IMR-90 (cell line): ENCODE measurements at regions not wholly inside any gene's neighbourhood (a gene's known extent, or its start where the extent isn't known, plus 50 kb on each side); places are given as distances from the start of the nearest gene placed in this dataset.

Experiments
- ATAC-seq: fragments of 200-7000 bp; cut with Tn5 transposase; 2 replicates; pipeline ENCODE4 v1.9.1; 2020; ENCODE audit warnings: low read depth, mild to moderate bottlenecking, moderate library complexity
- BruUV-seq: library from RNA; stranded (reverse); fragments of 400-500 nt; replicated peaks from 2 replicates; lab custom pipeline; 2021; lab: Mats Ljungman, UMichigan
- CTCF ChIA-PET: fragments of 300-600 bp; formaldehyde crosslinking; extraction: SDS; loops from one replicate; lab custom pipeline; 2021; ENCODE audit warnings: antibody characterized with exemption; lab: Yijun Ruan, JAX
- POLR2A ChIA-PET: fragments of 300-600 bp; sonication (Branson Sonifier 250); formaldehyde crosslinking; loops from one replicate; lab custom pipeline; 2022; ENCODE audit warnings: antibody characterized with exemption; ENCODE audit not compliant: unreplicated experiment; lab: Charles Lee
- DNase-seq: peaks from one replicate; pipeline ENCODE4 v3.0.0; 2013
- H2AFZ ChIP-seq: replicated peaks from 2 replicates; pipeline ENCODE3; 2013; ENCODE audit warnings: low read length, mild to moderate bottlenecking; ENCODE audit not compliant: poor library complexity
- H2AK5ac ChIP-seq: 2 replicates; pipeline ENCODE4 v1.6.1; 2013; ENCODE audit warnings: low read depth, low read length, inconsistent platforms
- H2AK9ac ChIP-seq: replicated peaks from 2 replicates; pipeline ENCODE3; 2013; ENCODE audit warnings: mild to moderate bottlenecking, low read depth, low read length, moderate library complexity; ENCODE audit not compliant: poor library complexity
- H2BK120ac ChIP-seq: 2 replicates; pipeline ENCODE4 v1.6.1; 2013; ENCODE audit warnings: low read depth, low read length, inconsistent platforms
- H2BK15ac ChIP-seq: 3 replicates; pipeline ENCODE4 v1.6.1; 2013; ENCODE audit warnings: low read depth, low read length, inconsistent platforms
- H2BK20ac ChIP-seq: 2 replicates; pipeline ENCODE4 v1.6.1; 2013; ENCODE audit warnings: low read depth, mild to moderate bottlenecking, inconsistent platforms, low read length, moderate library complexity
- H2BK5ac ChIP-seq: 2 replicates; pipeline ENCODE4 v1.6.1; 2013; ENCODE audit warnings: mild to moderate bottlenecking, low read depth, low read length, inconsistent platforms; ENCODE audit not compliant: poor library complexity, severe bottlenecking
- H3K14ac ChIP-seq: replicated peaks from 2 replicates; pipeline ENCODE4 v1.6.1; 2013; ENCODE audit warnings: low read depth, low read length, inconsistent platforms
- H3K18ac ChIP-seq: 2 replicates; pipeline ENCODE4 v1.6.1; 2013; ENCODE audit warnings: low read depth, low read length, control low read depth
- H3K23ac ChIP-seq: 2 replicates; pipeline ENCODE4 v1.6.1; 2013; ENCODE audit warnings: low read depth, low read length, inconsistent platforms
- H3K27ac ChIP-seq: 2 replicates; pipeline ENCODE4 v1.5.1; 2013; ENCODE audit warnings: mild to moderate bottlenecking, control low read depth, low read length; ENCODE audit not compliant: insufficient read depth
- H3K27me3 ChIP-seq: 2 replicates; pipeline ENCODE4 v1.6.1; 2013; ENCODE audit warnings: low read length; ENCODE audit not compliant: control insufficient read depth, insufficient read depth
- H3K36me3 ChIP-seq: 2 replicates; pipeline ENCODE4 v1.6.1; 2013; ENCODE audit warnings: low read length, mixed read lengths; ENCODE audit not compliant: control insufficient read depth, insufficient read depth
- H3K4ac ChIP-seq: 2 replicates; pipeline ENCODE4 v1.6.1; 2013; ENCODE audit warnings: low read depth, low read length, inconsistent platforms
- H3K4me1 ChIP-seq: 2 replicates; pipeline ENCODE4 v1.6.1; 2013; ENCODE audit warnings: low read length, mixed read lengths; ENCODE audit not compliant: control insufficient read depth, insufficient read depth
- H3K4me2 ChIP-seq: 2 replicates; pipeline ENCODE4 v1.6.1; 2013; ENCODE audit warnings: low read depth, mild to moderate bottlenecking, control low read depth, low read length, moderate library complexity
- H3K4me3 ChIP-seq: 2 replicates; pipeline ENCODE4 v1.5.1; 2013; ENCODE audit warnings: low read depth, mild to moderate bottlenecking, control low read depth, low read length, moderate library complexity; ENCODE audit not compliant: insufficient read depth
- H3K56ac ChIP-seq: 2 replicates; pipeline ENCODE4 v1.6.1; 2013; ENCODE audit warnings: low read length, inconsistent platforms; ENCODE audit not compliant: insufficient read depth; ENCODE audit errors: extremely low read depth
- H3K79me1 ChIP-seq, 2 experiments: 2 replicates each; pipeline ENCODE4 v1.6.1; 2013; ENCODE audit warnings: low read length in 2 of 2, inconsistent platforms in 1 of 2, low read depth in 1 of 2
- H3K9ac ChIP-seq: 2 replicates; pipeline ENCODE4 v1.6.1; 2013; ENCODE audit warnings: low read depth, low read length, control low read depth
- H3K9me1 ChIP-seq: 2 replicates; pipeline ENCODE4 v1.6.1; 2013; ENCODE audit warnings: low read length, inconsistent platforms; ENCODE audit not compliant: insufficient read depth
- H3K9me3 ChIP-seq: 2 replicates; pipeline ENCODE4 v1.6.1; 2013; ENCODE audit warnings: low read length; ENCODE audit not compliant: control insufficient read depth, insufficient read depth
- H4K20me1 ChIP-seq: 2 replicates; pipeline ENCODE4 v1.6.1; 2013; ENCODE audit warnings: low read length, inconsistent platforms; ENCODE audit not compliant: insufficient read depth
- H4K5ac ChIP-seq: 2 replicates; pipeline ENCODE4 v1.6.1; 2013; ENCODE audit warnings: mild to moderate bottlenecking, low read depth, low read length, control low read depth
- H4K8ac ChIP-seq, 2 experiments: 2 replicates each; pipeline ENCODE4 v1.6.1; 2013; ENCODE audit warnings: low read depth in 2 of 2, low read length in 2 of 2, control low read depth in 1 of 2, inconsistent platforms in 1 of 2
- H4K91ac ChIP-seq: 2 replicates; pipeline ENCODE4 v1.6.1; 2013; ENCODE audit warnings: low read depth, low read length, inconsistent platforms; ENCODE audit not compliant: insufficient read depth
- BHLHE40 ChIP-seq: fragments of 150-350 bp; IDR thresholded peaks from 2 replicates; pipeline ENCODE4 v1.6.1; 2016; ENCODE audit warnings: mild to moderate bottlenecking, low read depth, low read length
- CEBPB ChIP-seq: IDR thresholded peaks from 2 replicates; pipeline ENCODE4 v1.6.1; 2012; ENCODE audit warnings: low read depth, low read length, improper control_type of control experiment
- CTCF ChIP-seq: conservative IDR thresholded peaks from 2 replicates; pipeline ENCODE4 v1.5.1; 2012; ENCODE audit warnings: mild to moderate bottlenecking, low read depth, low read length, improper control_type of control experiment
- ELK1 ChIP-seq: fragments of 150-350 bp; IDR thresholded peaks from 2 replicates; pipeline ENCODE4 v1.6.1; 2016; ENCODE audit warnings: low read depth, mild to moderate bottlenecking, low read length, moderate library complexity, borderline replicate concordance
- FOS ChIP-seq: fragments of 150-350 bp; IDR thresholded peaks from 2 replicates; pipeline ENCODE4 v1.6.1; 2016; ENCODE audit warnings: low read depth, low read length
- MAFK ChIP-seq: IDR thresholded peaks from 2 replicates; pipeline ENCODE4 v1.6.1; 2012; ENCODE audit warnings: low read depth, low read length, improper control_type of control experiment
- MAZ ChIP-seq: IDR thresholded peaks from 2 replicates; pipeline ENCODE4 v1.6.1; 2012; ENCODE audit warnings: low read depth, mild to moderate bottlenecking, low read length, improper control_type of control experiment, moderate library complexity, borderline replicate concordance
- MXI1 ChIP-seq: IDR thresholded peaks from 2 replicates; pipeline ENCODE4 v1.6.1; 2012; ENCODE audit warnings: low read depth, mild to moderate bottlenecking, low read length, moderate library complexity, borderline replicate concordance
- NFE2L2 ChIP-seq: fragments of 150-350 bp; IDR thresholded peaks from 2 replicates; pipeline ENCODE4 v1.6.1; 2016; ENCODE audit warnings: low read depth, mild to moderate bottlenecking, low read length
- RAD21 ChIP-seq: IDR thresholded peaks from 2 replicates; pipeline ENCODE4 v1.6.1; 2012; ENCODE audit warnings: low read length, improper control_type of control experiment
- RCOR1 ChIP-seq: IDR thresholded peaks from 2 replicates; pipeline ENCODE4 v1.6.1; 2012; ENCODE audit warnings: mild to moderate bottlenecking, low read length, improper control_type of control experiment; ENCODE audit not compliant: insufficient replicate concordance
- RFX5 ChIP-seq: IDR thresholded peaks from 2 replicates; pipeline ENCODE4 v1.8.0; 2012; ENCODE audit warnings: low read depth, mild to moderate bottlenecking, low read length, moderate library complexity
- SMC3 ChIP-seq: fragments of 150-350 bp; IDR thresholded peaks from 2 replicates; pipeline ENCODE4 v1.6.1; 2016; ENCODE audit warnings: low read depth, mild to moderate bottlenecking, antibody characterized with exemption, low read length, moderate library complexity
- USF2 ChIP-seq: fragments of 150-350 bp; IDR thresholded peaks from 2 replicates; pipeline ENCODE4 v1.6.1; 2017; ENCODE audit warnings: mild to moderate bottlenecking, antibody characterized with exemption, low read length, low read depth
- WGBS, 2 experiments: methylation state at CpG; one replicate each; pipeline versions ENCODE4 v1.1.5 to v1.1.7; 2013; ENCODE audit warnings: missing lambda C conversion rate in 2 of 2; ENCODE audit not compliant: insufficient read length in 1 of 2; ENCODE audit errors: extremely low coverage in 2 of 2; 5-methylcytosine and 5-hydroxymethylcytosine counted together
- dilution Hi-C: fragments of 300-500 bp; cut with HindIII; formaldehyde crosslinking; loops from one replicate; pipeline ENCODE4 v1.14.3; 2018; ENCODE audit warnings: low sequenced_read_pairs; ENCODE audit not compliant: unreplicated experiment
- in situ Hi-C: fragments of 300-500 bp; cut with MboI; formaldehyde crosslinking; loops from 3 replicates; pipeline ENCODE4 v1.14.3; 2019; ENCODE audit warnings: low sequenced_read_pairs, inconsistent platforms, mixed read lengths
- intact Hi-C: fragments of 100-400 bp; cut with micrococcal nuclease; formaldehyde crosslinking; loops from 2 replicates; pipeline ENCODE4 v1.10.0; 2022

GRCh38 chr11:130997278-130997677 is 81.0 kb upstream of the SNX19 start:
- H4K20me1 ChIP-seq: no peaks in the 10 kb centered on the region
- H4K5ac ChIP-seq: no peak overlapping the region
- POLR2A ChIA-PET: no interaction called here
- H3K9me1 ChIP-seq: 0 out of 2 replicates have a peak, but pooled peaks cover 3% of the 10 kb centered on the region
- H3K9ac ChIP-seq: no peak overlapping the region
- no peak overlapping the region for H3K56ac ChIP-seq
- H2AK5ac ChIP-seq: no peak overlapping the region
- H2BK20ac ChIP-seq: peak overlapping the region; percentile 86; the same call in 1 of the 2 replicates
- no peak overlapping the region for H3K23ac ChIP-seq
- H2AFZ ChIP-seq: no peak overlapping the region
- no peak overlapping the region for H3K14ac ChIP-seq
- TF ChIP-seq RAD21 (no peak), MAFK (no peak), USF2 (no peak), ELK1 (no peak), MAZ (no peak), MXI1 (no peak), CTCF (no peak), CEBPB (no peak), NFE2L2 (no peak), RFX5 (no peak), BHLHE40 (no peak), FOS (no peak), SMC3 (no peak), RCOR1 (no peak)
- no peak overlapping the region for H2BK5ac ChIP-seq
- H3K27me3 ChIP-seq: no peaks in the 10 kb centered on the region
- H3K27ac ChIP-seq: no peak overlapping the region
- H3K9me3 ChIP-seq: no peaks in the 10 kb centered on the region
- CTCF ChIA-PET: interaction anchor here (1.7 kb wide), 1 partner anchor 81 kb away, joined by 5 read pairs; the partner anchor contains the start of gene SNX19
- H2BK120ac ChIP-seq: peak overlapping the region; percentile 60; the same call in 1 of the 2 replicates
- no peak overlapping the region; the same call in 2 of the 3 replicates for H2BK15ac ChIP-seq
- WGBS, 2 experiments: no CpG with 5 or more reads among the region's 1 CpG
- no peaks in the 10 kb centered on the region for H3K79me1 ChIP-seq
- no peaks in the 10 kb centered on the region for H3K36me3 ChIP-seq
- no TSS peak for BruUV-seq
- H4K8ac ChIP-seq: no peak overlapping the region; a peak in 1 of 4 replicates
- dilution Hi-C loops (no loop called here), in situ Hi-C loops (no loop called here), intact Hi-C loops (no loop called here)
- no peak for DNase-seq
- H4K91ac ChIP-seq: 0 out of 2 replicates have a peak overlapping the region, but pooled peaks have one; percentile 42
- H3K18ac ChIP-seq: no peak overlapping the region
- no peak overlapping the region for H3K4me2 ChIP-seq
- peaks cover 6% of the 10 kb centered on the region for H3K4me1 ChIP-seq
- no peak overlapping the region for H3K4ac ChIP-seq
- no peak overlapping the region for H3K4me3 ChIP-seq
- H2AK9ac ChIP-seq: no peak overlapping the region
- ATAC-seq: no peak
